Prostate gland (tissue), 2 donors: ENCODE measurements at regions not wholly inside any gene's neighbourhood (a gene's known extent, or its start where the extent isn't known, plus 50 kb on each side); places are given as distances from the start of the nearest gene placed in this dataset.

Source experiments
- CTCF ChIP-seq, 4 experiments: fragments of 200-600 bp in 2 of 4; fragments of 450-650 bp in 2 of 4; sonication (generic) in 2 of 4; IDR thresholded peaks; 1 replicate in 3 of 4; 2 replicates in 1 of 4; pipeline ENCODE4 v1.5.1; 2016 to 2019; ENCODE audit warnings: antibody characterized with exemption in 4 of 4, mild to moderate bottlenecking in 2 of 4, moderate library complexity in 2 of 4
- POLR2A ChIP-seq: fragments of 450-650 bp; IDR thresholded peaks from one replicate; pipeline ENCODE4 v1.6.1; 2016; ENCODE audit warnings: antibody characterized with exemption, mild to moderate bottlenecking
- POLR2AphosphoS5 ChIP-seq: sonication (generic); formaldehyde crosslinking; IDR thresholded peaks from one replicate; pipeline ENCODE4 v1.6.1; 2017; ENCODE audit warnings: antibody characterized with exemption

- TF ChIP-seq CTCF (IDR thresholded peaks at IDR 0.05): no peak
- TF ChIP-seq POLR2AphosphoS5: no peak
- TF ChIP-seq POLR2A: no peak
Measured at GRCh38 chr9:85167146-85167545, 497.6 kb downstream of the NTRK2 start.
